IPS-NIHi7 (cell line): ENCODE measurements at regions not wholly inside any gene's neighbourhood (a gene's known extent, or its start where the extent isn't known, plus 50 kb on each side); places are given as distances from the start of the nearest gene placed in this dataset.
"Not testable (repeated sequence)": the region's sequence is repeated elsewhere in the genome, so short reads cannot be mapped to it uniquely, and the experiment has no call there.

Source experiments
- DNase-seq: peaks from one replicate; pipeline ENCODE4 v3.0.0; 2012; ENCODE audit warnings: mixed read lengths; ENCODE audit errors: extremely low spot score

DNA sequence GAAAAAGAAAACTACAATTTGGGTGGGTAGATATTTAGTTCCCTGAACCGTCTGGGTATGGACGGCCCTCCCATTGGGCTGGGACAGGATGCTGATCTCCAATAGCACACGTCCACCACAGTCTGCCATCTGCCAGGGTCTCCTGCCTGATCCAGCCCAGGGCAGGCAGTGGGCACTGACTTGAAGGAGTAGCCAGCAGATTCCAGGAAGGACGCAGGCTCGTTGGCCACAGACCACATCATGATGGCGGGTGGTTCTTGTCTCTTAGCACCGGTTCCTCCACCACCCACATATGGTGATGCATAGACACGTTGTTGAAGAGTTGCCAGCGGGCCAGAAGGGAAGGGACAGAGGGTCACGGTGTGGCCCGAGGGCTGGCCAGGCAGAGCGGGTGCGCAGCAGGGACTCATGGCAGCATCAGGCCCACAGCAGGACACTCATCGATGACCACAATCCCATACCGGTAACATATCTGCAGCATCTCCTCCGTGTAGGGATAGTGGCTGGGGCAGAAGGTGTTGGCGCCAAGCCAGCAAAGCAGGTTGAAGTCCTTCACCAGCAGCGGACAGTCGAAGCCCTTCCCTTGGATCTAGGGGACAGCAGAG lies 155.8 kb upstream of the FAM174A start:
- not testable (repeated sequence) for DNase-seq

DNA sequence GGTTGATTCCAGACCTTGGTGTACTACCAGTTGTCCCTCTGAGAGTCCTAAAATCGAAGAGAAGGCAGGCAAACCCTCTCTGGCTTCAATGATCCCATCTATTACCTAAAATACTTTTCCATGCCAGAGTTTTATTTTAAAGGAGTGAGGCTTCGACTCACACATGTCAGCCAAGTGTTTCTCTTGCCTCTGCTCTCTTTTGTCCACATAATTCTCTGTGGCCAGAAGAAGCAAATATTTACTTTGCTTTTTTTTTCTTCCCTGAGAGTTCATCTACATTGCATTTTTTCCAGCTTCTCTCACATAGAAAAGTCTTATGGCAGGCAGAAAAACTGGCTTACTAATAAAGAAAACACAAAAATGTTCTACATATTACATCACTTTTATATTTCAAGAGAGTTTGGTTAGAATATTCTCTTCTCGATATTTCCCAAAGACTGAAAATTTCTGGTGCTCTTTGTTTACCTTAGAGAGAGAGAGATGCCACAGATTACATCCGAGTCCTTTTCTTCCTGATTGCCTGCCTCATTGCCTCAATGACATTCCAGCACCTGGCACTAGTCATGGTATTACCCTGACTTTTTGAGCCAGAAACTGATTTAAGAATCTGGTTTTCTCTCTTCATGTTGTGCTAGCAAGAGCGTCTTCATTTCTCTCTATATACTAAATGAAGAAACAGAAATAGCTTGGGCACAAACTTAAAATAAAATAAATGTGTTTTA lies 170.3 kb upstream of the FAM174A start:
- DNase-seq = not testable (repeated sequence)

DNA sequence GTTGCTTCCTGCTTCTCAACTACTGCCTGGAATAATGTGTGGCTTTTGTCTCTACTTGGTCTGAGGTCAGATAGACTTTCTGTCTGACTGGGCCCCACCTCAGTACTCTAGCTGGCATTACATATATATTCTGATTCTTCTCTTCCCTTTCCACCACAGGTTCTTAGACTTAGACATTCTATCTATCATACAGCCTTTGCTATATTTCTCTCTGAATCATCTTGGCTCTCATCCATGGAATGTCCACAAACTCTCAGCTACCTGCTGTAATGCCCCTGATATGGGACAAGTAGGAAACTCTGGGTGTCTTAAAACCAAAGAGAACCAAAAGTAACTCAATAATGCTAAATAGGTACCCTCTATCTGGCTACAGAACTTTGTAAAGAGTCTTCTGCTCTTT lies 170.8 kb upstream of the FAM174A start:
- not testable (repeated sequence) for DNase-seq

DNA sequence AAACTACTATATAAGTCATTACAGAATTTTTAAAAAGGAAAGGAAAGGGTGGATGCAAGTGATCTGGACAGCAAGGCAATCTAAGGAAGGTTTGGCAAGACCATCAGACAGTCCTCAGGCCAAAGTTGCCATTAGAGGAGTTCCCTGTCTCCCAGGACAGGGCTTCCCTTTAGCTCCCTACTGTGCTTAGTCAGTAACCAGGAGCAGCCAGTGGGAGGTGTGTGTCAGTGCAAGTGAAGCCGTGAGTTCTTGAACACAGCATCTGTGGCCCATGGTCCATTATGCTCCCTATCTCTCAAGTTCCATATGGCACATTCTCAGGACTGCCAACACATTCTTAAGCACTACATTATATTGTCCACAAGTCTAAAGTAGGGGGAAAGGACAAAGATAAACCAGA lies 175.2 kb upstream of the FAM174A start:
- not testable (repeated sequence) for DNase-seq

DNA sequence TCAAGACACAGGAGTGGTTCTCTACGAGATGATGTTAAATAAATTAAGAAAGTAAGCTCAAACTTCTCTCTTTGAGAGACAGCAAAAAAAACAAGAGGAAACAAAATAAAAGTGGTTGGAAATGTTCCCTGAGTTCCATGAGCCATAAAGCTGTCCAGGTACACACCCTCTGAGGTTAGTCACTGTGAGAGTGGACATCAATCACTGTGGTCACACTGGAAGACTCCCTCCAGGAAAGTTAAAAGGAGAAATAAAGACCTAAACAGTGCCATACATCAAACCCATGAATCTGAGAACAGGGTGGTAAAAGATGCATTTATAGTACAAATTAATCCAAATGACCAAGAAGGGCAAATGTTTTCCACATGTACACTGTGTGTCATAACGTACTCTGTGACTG lies 188.9 kb upstream of the FAM174A start:
- not testable (repeated sequence) for DNase-seq

DNA sequence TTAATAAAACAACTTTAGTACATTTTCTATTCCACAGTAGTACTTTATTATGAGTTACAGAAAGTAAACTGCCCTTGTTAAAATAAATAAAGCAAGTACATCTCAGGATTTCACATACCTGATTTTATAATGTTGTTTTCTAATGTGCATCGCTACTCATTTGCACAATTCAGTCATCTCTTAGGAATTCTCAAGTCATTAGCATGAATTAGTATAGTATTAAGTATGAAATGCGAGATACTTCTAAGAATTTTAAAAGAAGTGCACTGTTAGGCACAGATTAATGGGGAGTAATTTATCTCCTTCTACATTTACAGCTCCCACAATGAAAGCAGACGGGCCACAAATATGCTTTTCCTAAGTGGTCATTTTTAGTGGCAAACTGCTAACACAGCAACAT lies 193.7 kb upstream of the FAM174A start:
- not testable (repeated sequence) for DNase-seq

DNA sequence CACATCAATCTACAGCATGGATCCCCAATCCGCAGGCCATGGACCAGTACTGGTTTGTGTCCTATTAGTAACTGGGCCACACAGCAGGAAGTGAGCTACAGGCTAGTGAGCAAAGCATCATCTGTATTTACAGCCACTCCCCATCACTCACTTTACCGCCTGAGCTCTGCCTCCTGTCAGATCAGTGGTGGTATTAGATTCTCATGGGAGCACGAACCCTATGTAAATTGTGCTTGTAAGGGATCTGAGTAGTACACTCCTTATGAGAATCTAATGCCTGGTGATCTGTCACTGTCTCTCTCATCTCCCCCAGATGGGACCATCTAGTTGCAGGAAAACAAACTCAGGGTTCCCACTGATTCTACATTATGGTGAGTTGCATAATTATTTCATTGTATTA lies 212.7 kb upstream of the FAM174A start:
- DNase-seq = no peak

DNA sequence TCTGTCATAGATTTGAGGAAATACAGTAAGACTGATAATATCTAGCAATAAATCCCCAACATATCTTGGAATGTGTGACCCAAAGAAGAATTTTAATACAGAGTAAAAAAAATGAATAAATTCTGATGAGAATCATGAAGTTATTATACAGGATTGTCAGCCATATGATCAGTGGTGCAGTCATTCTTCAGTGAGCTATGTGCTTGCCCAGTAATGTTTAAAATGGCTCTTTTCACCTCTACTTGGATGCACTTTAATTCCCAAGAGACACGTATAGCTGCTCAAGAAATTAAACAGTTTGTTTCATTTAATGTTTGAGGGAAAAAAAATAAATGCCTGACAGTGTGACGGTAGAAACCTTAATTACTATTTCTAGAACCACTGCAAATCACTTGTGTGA lies 215.3 kb upstream of the FAM174A start:
- DNase-seq = no peak

DNA sequence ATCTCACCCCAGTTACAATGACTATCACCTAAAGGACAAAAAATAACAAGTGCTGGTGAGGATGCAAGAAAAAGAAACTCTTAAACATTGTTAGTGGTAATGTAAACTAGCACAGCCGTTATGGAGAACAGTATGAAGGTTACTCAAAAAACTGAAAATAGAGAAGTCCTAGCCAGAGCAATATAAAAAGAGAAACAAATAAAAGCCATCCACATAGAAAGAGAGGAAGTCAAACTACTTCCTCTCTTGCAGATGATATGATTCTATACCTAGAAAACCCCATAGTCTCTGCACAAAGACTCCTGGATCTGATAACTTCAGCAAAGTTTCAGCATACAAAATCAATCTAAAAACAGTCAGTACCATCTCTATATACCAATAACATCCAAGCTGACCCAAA lies 221.5 kb upstream of the FAM174A start:
- DNase-seq = no peak

DNA sequence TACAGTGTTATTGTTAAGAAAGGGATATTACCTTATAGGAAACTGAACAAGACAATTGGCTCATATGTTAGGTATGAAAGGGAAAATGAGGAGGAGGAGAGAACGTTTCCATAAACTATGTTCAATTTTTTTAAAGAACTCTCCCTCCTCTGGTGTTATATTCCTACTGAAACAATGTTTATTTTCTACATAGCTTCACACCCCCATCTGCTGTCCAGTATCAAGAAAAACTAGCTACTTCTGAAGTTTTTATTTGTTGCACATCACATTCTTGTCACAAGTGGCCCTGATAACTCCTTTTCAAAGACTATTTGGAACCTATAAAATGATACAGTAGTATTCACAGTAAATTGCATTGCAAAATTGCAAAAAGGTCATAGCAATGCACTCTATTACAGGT lies 223.4 kb upstream of the FAM174A start:
- no peak for DNase-seq

DNA sequence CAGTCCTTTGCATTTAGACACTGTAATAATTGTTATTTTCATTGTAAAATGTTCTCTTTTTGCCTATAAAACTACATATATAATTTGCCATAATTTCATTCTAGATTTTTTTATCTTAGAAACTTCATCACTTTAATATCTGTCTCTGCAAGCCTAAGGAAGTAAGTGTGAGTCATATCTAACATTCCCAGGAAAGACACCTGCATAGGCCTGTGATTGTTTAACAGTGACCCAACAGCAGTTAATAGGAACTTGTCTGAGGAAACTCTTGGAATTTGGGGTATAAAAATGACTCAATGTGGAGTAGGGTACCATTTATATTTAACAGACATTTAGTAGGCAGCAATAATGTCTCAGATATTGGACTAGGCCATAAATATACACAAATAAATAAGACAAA lies 229.2 kb upstream of the FAM174A start:
- DNase-seq = no peak

DNA sequence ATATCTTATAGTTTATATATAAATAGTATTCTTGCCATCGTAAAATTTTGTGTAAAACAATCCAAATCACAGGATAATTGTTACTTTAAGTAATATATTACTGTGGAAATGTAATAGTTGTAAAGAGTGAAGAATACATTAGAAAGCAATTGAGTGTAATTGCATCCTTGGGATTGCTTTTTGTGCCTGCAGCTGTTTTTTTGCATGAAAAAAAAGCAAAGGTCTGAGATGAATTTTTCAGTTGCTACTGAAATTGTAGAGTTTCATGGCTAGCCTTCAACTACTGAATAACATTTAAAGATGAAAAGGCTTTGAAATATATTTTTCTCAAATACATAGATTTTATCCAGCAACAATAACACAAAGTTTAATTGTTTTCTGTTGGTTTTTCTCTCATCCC lies 232.0 kb upstream of the FAM174A start:
- no peak for DNase-seq

DNA sequence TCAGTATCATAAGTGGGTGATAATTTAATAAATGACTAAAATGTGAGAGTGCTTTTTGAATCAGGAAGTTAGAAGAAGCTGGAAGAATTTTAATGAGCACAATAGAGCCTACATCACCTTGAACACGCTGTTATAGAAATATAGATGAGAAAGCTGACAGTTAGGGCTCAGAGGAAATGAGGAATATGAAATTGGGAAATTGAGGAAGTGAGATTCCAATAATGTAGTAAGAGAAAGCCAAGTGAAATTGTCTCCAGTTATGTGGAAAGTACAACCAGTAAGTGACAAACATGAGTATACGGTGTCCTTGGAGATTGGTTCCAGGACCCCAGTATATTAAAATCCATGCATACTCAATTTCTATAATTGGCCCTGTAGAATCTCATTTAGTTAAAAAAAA lies 235.9 kb upstream of the FAM174A start:
- DNase-seq = no peak

DNA sequence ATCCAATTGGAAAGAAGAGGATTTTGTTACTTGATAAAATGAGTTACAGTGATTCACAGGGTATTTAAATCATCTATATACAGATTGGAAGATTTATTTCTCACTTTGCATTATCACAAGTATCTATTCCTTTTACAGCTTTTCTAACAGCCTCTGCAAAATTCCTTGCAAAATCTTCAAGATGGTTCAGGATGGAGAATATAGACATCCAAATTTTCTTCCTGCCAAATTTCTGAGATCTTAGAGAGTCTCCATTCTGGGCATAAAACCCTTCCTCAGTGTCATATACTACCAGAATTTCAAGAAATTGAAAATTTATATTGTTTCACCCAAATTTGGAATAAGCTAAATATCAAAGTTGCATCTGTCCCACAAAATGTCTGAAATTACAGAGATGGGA lies 259.1 kb upstream of the FAM174A start:
- DNase-seq = no peak

DNA sequence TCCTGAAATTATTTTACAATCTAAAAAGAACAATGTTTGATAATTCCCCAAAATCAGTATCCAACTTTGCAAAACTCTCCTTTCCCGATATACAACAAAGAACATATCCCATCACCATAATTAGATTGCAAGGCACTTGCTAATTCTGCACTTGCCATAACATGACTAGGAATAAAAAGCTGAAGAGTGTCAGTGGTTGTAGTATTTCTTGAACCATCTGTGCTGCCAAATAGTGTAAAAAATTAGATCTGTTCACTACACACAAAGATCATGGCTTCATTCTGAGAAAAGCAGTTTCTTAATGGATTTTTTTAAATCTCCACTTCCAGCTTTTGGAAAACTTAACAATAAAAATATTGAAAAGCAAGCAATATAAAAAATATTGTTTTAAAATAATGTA lies 259.5 kb upstream of the FAM174A start:
- DNase-seq = no peak

DNA sequence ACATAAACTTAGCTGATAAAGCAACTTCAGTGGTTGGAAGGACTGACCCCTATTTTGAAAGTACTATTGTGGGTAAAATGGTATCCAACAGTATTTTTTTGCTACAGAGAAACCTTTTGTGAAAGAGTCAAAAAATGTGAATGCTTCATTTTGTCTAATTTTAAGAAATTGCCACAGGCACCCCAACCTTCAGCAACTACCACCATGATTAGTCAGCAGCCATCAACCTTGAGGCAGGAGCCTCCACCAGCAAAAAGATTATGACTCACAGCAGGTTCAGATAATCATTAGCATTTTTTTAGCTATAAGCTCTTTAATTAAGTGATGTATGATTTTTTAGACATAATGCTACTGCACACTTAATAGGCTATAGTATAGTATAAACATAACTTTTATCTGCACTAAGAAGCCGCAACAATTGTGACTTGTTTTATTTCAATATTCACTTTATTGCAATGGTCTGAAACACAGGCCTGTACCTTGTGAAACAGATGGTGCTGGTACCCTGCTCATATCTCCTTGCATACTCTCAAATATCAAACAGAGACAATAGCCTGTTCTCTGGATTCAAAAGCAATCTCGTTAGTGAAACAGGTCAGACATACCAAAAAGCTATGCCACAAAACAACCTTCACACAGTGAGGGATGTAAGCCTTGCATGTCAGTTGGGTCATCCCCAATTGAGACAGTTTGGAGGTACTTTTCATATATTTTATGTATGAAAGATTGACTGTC lies 261.2 kb upstream of the FAM174A start:
- no peak for DNase-seq

DNA sequence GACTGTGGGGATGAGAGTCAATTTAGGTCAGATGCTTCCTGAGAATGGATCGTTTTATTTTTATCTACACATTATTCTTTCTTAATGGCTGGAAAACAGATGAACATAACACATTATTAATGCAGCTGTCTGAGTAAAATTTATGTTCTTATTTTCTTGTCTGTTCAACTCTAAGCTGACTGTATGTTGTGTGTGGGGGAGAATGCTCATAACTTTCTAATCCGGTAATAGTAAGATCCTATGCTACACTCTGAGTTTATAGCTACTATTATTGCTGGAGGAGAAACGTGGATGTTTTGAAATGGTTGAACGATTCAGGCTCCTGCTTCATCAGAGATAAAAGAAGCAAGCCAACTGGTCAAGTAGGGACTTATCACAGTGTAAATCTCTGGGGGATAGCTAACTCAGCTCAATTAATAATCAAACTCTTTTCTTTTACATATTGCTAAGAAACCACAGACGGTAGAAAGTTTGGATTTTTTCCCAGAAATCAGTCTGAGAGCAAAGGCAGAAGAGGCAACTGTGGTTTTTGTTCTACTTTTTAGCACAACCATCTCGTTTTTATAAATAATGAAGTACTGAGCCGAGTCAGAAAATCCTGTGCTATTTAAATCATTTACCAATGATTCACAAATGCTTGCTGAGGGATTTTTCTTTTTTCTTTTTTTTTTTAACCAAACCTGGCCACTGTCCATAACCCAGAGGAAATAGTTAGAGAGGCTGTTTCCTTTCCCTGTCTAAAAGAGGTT lies 265.0 kb upstream of the FAM174A start:
- DNase-seq = no peak

DNA sequence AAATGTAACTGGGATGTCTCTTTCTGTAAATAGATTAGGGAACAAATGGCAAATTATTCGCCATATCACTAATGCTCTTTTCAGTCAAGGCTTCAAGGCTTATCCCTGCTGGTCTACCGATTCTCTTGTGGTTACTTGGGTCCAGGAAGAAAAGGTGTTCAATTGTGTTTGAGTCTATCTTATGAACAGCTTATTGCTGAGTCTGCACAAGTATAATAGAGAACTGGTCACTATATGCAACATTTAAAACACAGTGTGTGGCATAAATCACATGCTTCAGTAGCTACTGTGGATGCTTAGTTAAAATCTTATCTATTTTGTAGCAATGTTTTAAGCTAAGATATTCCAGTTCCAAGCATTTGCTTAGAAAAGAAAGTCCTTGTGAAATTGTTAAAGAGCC lies 274.2 kb upstream of the FAM174A start:
- no peak for DNase-seq

DNA sequence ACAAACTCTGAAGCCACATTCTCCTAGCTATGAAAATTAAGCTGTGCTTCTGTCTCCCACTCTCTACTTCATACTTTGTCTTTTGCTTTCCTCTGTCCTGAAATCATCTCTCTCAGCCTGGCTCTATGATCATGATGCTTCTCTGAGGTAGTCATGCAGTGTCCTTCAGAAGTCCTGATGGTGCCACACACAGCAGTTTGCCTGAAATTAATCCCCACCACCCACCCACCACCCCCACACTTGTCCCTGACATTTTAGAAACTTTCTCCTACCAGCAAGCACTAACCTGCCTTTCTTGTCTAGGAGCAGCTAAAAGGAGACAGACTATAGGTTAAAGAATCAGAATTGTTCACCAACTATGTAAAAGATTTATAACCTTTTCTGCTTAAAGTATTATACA lies 282.2 kb upstream of the FAM174A start:
- DNase-seq = no peak

DNA sequence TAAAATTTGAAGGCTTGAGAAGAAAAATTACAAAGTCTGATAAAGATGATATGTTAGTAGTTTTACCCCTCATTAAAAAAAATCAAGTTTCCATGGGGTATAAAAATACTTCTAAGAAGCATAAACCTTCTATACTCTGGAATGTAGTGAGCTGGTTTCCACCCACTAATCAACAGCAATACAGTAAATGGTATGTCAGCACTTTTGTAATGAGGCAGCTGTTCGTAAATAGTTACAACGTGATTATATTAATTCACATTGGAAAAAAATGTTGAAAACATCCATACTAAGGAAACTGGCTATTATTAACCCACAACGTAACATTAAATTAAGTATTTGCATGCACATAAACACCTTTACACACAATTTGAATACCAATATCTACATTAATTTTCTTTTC lies 283.1 kb upstream of the FAM174A start:
- no peak for DNase-seq

DNA sequence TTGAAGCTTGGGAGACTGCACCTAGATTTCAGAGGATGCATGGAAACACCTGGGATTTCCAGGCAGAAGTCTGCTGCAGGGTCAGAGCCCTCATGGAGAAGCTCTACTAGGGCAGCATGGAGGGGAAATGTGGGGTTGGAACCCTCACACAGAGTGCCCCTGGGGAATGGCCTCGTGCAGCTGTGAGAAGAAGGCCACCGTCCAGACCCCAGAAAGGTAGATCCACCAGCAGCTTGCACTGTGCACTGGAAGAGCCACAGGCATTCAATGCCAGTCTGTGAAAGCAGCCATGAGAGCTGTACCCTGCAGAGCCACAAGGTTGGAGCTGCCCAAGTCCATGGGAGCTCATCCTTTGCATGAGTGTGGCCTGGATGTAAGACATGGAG lies 285.3 kb upstream of the FAM174A start:
- DNase-seq = no peak

DNA sequence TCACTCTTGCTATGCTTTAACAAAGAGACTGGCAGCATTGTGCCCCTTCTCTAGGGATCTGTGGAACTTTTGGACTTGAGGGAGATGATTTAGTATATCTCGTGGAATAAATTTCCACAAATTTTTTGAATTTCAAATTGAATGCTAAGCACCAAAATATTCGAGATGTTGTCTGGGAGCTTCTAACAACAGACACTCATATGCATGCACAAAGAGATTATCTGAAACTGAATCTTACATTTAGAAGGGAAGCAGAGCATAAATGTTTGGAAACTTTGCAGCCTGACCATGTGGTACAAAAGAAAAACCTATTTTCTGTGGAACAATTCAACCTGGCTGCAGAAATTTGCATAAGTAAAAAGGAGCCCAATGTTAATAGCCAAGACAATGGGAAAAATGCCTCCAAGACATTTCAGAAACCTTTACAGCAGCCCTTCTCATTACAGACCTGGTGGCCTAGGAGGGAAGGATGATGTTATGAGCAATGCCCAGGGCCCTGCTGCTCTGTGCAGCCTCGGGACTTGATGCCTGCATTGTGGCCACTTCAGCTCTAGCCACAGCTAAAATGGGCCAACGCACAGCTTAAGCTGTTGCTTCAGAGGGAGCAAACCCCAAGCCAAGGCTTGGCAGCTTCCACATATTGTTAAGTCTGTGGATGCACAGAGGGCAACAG lies 285.8 kb upstream of the FAM174A start:
- no peak for DNase-seq
